ENCODE measurements at regions not wholly inside any gene's neighbourhood (a gene's known extent, or its start where the extent isn't known, plus 50 kb on each side); places are given as distances from the start of the nearest gene placed in this dataset.

DNA sequence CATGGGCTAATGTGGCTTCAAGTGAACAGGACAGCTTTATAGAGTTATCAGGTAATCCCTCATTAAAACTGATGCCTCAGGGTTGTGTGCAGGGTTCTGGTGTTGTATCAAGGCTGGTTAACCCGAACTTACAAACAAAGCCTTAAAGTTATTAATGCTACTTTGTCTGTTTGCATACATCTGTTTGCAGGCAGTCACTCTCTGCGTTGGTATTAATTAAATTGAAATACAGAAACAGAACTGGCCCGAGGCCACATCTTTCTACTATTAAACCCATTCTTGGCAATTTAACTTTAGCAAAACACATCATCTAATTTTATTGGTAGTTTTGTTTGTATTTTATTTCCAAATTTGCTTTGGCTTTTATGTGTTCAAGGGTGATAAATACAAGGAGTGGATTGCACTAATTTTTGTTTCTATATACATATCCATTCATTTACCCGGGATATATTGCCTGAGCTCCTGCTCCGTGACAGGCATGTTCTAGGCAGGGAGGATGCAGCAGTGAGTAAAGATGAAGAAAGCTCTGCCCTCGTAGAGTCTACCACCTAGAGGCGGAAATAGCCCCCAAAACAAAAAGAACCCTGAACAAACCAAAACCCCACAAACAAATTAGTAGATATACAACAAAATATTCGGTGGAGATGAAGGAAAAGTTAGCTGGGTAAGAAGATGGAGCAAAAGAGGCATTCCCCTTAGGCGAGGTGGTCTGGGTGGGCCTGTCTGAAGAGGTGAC lies 164.2 kb downstream of the MACROH2A1 start:
- DNase-seq = no peak
- Mint-ChIP-seq H3K27me3 (peaks cover 39% of the 10 kb centered on the region), H3K27ac (no peak overlapping the region), H3K36me3 (no peaks in the 10 kb centered on the region), H3K4me1 (no peaks in the 10 kb centered on the region), H3K4me3 (no peak overlapping the region), H3K9me3 (no peaks in the 10 kb centered on the region)
- CTCF ChIA-PET = interaction anchor here (0.7 kb wide), 1 partner anchor 190 kb away, joined by 3 read pairs; no protein-coding TSS in a partner anchor

- no peak overlapping the region for H3K27ac Mint-ChIP-seq
- CTCF ChIA-PET = no interaction called here
- no peaks in the 10 kb centered on the region for H3K4me1 Mint-ChIP-seq
- H3K4me3 Mint-ChIP-seq = no peak overlapping the region
- no peaks in the 10 kb centered on the region for H3K9me3 Mint-ChIP-seq
- peaks cover 40% of the 10 kb centered on the region for H3K27me3 Mint-ChIP-seq
- no peaks in the 10 kb centered on the region for H3K36me3 Mint-ChIP-seq
- no peak for DNase-seq
Measured at GRCh38 chr5:135234242-135234641, 164.8 kb downstream of the MACROH2A1 start.

GRCh38 chr5:135233477-135233876 lies 165.6 kb downstream of the MACROH2A1 start:
- peaks cover 47% of the 10 kb centered on the region for H3K27me3 Mint-ChIP-seq
- H3K36me3 Mint-ChIP-seq = no peaks in the 10 kb centered on the region
- H3K4me3 Mint-ChIP-seq = no peak overlapping the region
- H3K9me3 Mint-ChIP-seq = no peaks in the 10 kb centered on the region
- DNase-seq = no peak
- CTCF ChIA-PET = interaction anchor here (0.6 kb wide), 1 partner anchor 194 kb away, joined by 3 read pairs; no protein-coding TSS in a partner anchor
- H3K27ac Mint-ChIP-seq = no peak overlapping the region
- H3K4me1 Mint-ChIP-seq = no peaks in the 10 kb centered on the region

DNA sequence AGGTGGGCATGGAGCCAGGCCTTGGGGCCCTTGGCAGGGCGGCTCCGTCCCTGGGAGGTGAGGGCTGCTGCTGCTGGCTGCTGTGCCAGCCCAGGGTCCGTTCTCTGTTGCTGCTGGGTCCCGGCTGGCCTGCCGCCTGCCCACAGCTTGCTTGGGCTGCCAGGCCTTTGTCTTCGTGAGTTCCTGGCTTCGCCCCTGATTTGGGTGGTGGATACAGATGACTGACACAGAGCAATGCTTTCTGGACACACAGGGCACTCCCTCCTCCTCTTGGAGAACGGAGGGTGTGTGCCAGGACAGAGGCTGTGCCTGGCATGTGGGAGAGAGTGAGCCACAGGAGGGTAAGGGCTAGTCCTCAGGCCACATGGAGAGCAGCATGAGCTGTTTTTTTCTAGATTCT lies 166.1 kb downstream of the MACROH2A1 start:
- Mint-ChIP-seq H3K27ac (no peak overlapping the region), H3K9me3 (no peaks in the 10 kb centered on the region), H3K36me3 (no peaks in the 10 kb centered on the region), H3K27me3 (peaks cover 50% of the 10 kb centered on the region), H3K4me1 (no peaks in the 10 kb centered on the region), H3K4me3 (no peak overlapping the region)
- CTCF ChIA-PET = no interaction called here
- DNase-seq = no peak

GRCh38 chr5:135231289-135231688 lies 167.7 kb downstream of the MACROH2A1 start:
- no peaks in the 10 kb centered on the region for H3K36me3 Mint-ChIP-seq
- peaks cover 56% of the 10 kb centered on the region for H3K27me3 Mint-ChIP-seq
- H3K27ac Mint-ChIP-seq = no peak overlapping the region
- CTCF ChIA-PET = no interaction called here
- H3K9me3 Mint-ChIP-seq = no peaks in the 10 kb centered on the region
- no peak overlapping the region for H3K4me3 Mint-ChIP-seq
- no peak for DNase-seq
- H3K4me1 Mint-ChIP-seq = no peaks in the 10 kb centered on the region

GRCh38 chr5:135230251-135230925 lies 168.6 kb downstream of the MACROH2A1 start:
- CTCF ChIA-PET = no interaction called here
- Mint-ChIP-seq H3K36me3 (no peaks in the 10 kb centered on the region), H3K27ac (no peak overlapping the region), H3K4me1 (no peaks in the 10 kb centered on the region), H3K4me3 (no peak overlapping the region), H3K27me3 (peaks cover 56% of the 10 kb centered on the region), H3K9me3 (no peaks in the 10 kb centered on the region)
- no peak for DNase-seq

GRCh38 chr5:135229679-135230132 lies 169.3 kb downstream of the MACROH2A1 start:
- H3K4me3 Mint-ChIP-seq = no peak overlapping the region
- H3K27me3 Mint-ChIP-seq = peaks cover 56% of the 10 kb centered on the region
- no peaks in the 10 kb centered on the region for H3K9me3 Mint-ChIP-seq
- CTCF ChIA-PET = no interaction called here
- H3K36me3 Mint-ChIP-seq = no peaks in the 10 kb centered on the region
- H3K4me1 Mint-ChIP-seq = no peaks in the 10 kb centered on the region
- H3K27ac Mint-ChIP-seq = no peak overlapping the region
- DNase-seq = no peak

DNA sequence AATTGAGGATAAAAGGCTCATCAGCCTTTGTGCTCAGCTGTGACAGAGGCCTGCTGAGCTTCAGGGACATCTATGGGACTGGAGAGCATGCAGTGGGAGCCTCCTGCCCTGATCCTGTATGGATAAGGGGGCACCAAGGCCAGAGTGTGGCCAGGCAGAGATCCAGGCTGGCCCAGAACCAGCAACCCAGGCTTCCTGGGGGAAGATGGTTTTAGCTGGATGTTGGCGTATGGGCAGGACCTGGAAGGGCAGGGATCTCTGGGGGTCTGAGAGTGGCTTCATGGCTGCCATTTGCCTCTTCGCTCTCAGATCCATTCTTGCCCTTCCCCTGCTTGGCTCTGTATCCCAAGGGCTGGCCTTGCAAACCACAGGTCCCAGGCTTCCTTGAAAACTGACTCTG lies 169.9 kb downstream of the MACROH2A1 start:
- Mint-ChIP-seq H3K36me3 (no peaks in the 10 kb centered on the region), H3K27ac (no peak overlapping the region)
- CTCF ChIA-PET = no interaction called here

DNA sequence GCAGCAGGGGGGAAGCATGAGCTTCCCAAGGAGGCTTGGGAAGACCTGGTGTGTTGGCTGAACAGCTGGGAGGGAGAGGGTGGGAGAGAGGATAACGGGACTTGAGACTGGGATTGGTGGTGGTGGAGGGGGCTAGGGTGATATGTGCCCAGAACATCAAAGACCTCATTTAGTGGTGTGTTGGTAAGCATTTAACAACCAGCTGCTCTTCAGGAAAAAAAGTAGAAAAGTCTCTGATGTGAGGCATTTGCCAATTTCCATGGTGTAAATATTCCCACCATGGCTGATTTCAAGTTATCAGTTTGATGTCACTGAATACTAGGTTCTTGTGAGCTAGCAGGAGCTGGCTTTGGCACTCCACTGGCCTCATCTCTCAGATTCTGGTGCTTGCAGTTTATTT lies 170.8 kb downstream of the MACROH2A1 start:
- CTCF ChIA-PET = no interaction called here
- Mint-ChIP-seq H3K9me3 (no peaks in the 10 kb centered on the region), H3K27ac (no peak overlapping the region), H3K4me1 (no peaks in the 10 kb centered on the region), H3K4me3 (no peak overlapping the region), H3K36me3 (no peaks in the 10 kb centered on the region), H3K27me3 (peaks cover 67% of the 10 kb centered on the region)
- no peak for DNase-seq

More for the DNA sequence above, 169.9 kb downstream of the MACROH2A1 start:
- no peaks in the 10 kb centered on the region for H3K4me1 Mint-ChIP-seq
- no peaks in the 10 kb centered on the region for H3K9me3 Mint-ChIP-seq
- H3K4me3 Mint-ChIP-seq = no peak overlapping the region
- H3K27me3 Mint-ChIP-seq = peaks cover 62% of the 10 kb centered on the region
- DNase-seq = no peak

DNA sequence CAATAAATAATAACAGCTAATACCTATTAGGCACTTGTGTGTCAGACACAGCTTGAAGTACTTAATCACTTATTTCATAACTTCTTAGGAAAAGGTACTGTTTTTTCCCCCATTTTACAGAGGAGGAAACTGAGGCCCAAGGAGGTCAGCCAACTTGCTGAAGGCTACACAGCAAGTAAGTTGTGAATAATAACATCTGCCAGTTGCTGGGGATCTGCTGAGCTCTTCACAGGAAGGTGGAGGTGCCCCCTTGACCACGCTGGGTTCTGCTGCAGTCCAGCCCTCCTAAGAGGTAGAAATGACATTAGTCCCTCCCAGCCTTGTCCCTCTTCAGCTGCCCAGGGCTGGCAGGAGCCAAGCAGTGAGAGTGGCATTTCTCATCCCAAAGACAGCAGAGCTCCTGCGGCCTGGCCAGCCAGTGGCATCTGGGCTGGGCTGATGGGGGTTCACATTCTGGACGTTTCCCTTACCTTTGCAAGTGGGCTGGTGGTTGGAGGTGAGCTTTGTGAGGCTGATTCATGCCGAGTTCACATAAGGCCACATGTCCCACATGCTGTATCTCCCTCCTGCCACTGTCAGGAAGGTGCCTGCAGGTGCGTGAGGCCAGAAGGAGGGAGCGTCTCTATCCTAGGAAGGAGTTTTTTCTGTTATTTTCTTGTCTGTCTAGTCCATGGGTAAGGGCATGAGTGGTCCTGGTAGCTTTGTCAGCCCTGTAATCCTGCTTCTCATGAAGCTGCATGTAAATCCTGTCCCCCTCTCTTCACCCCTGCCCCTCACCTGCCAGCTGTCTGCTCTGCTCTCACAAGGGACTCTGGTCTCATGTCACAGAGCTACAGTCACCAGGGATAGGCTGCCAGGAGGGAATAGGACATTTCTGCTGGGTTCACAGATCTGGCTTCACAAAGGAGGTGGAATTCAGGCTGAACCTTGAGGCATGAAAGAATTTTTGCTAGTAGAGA lies 171.7 kb downstream of the MACROH2A1 start:
- Mint-ChIP-seq H3K4me1 (no peaks in the 10 kb centered on the region), H3K4me3 (no peak overlapping the region), H3K27ac (no peak overlapping the region), H3K27me3 (peaks cover 65% of the 10 kb centered on the region), H3K9me3 (no peaks in the 10 kb centered on the region), H3K36me3 (no peaks in the 10 kb centered on the region)
- CTCF ChIA-PET = interaction anchor here (1.7 kb wide), 1 partner anchor 22 kb away, joined by 5 read pairs; no protein-coding TSS in a partner anchor
- DNase-seq = no peak

DNA sequence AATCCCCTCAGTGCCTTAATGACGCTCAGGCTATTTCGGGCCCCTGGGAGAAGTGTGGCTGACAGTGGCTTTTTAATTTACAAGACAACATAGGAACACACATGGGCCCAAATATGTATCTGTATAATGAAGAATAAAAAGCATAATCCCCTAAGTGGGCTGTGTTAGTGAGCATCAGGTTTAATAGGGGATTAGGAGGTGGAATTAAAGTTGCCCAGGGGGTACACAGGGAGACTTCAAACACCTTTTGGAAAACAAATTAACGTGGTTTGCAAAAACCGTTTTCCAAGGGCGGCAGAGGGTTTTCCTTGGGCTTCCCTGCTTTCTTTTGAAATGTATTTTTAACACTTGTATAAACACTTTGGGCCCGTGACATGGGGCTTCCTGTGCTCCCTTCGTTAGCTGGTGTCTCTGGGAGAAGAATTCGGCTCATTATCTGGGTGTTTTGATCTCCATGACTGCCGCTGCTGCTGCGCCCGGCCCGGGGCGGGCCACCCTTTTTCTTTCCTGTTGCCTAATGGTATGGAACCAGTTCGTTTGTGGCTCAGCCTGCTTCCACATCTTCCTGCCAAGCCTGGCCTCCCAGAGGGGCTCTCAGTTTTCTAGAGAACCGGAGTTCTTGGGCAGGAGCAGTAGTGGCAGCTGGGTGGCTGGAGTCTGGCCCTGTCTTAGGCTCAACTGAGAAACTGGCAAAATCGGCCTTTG lies 173.0 kb downstream of the MACROH2A1 start:
- no peaks in the 10 kb centered on the region for H3K36me3 Mint-ChIP-seq
- no peaks in the 10 kb centered on the region for H3K9me3 Mint-ChIP-seq
- no peak overlapping the region for H3K27ac Mint-ChIP-seq
- no peaks in the 10 kb centered on the region for H3K4me1 Mint-ChIP-seq
- DNase-seq = no peak
- no peak overlapping the region for H3K4me3 Mint-ChIP-seq
- peaks cover 65% of the 10 kb centered on the region for H3K27me3 Mint-ChIP-seq
- CTCF ChIA-PET = interaction anchor here (1.7 kb wide), 1 partner anchor 21 kb away, joined by 5 read pairs; no protein-coding TSS in a partner anchor

DNA sequence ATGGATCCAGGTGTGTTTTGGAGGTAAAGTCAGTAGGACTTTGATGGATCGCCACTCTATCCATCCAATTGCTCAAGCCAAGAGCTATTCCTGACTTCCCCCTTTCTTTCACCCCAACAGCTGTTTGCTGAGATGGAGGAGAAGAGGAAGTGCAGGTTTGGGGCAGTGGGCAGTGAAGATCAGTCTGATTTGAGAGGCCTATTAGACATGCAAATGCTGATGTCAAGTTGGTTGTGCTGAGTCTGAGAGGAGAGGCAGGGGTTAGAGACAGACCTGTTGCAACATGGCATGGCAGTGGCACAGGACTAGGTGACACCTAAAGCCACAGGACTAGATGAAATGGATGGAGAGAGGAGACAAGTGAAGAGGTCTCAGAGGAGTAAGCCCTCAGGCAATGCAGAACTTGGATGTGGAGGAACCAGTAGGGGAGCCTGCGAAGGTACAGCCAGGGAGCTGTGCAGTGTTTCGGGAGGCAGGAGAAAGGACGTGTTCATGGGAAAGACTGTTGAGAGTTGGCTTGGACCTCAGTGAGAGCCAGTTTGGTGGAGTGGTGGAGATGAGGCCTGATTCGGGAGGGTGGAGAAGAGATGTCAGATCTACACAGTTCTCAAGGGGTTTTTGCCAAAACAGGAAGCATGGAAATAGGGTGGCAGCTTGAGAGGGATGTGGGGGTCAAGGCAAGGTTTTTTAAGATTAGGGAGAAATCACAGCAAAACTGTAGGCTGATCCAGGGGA lies 175.0 kb downstream of the MACROH2A1 start:
- Mint-ChIP-seq H3K4me3 (no peak overlapping the region), H3K27ac (no peak overlapping the region), H3K36me3 (no peaks in the 10 kb centered on the region), H3K4me1 (no peaks in the 10 kb centered on the region), H3K9me3 (no peaks in the 10 kb centered on the region), H3K27me3 (peaks cover 52% of the 10 kb centered on the region)
- no peak for DNase-seq
- CTCF ChIA-PET = interaction anchor here (1.2 kb wide), 1 partner anchor 33 kb away, joined by 3 read pairs; no protein-coding TSS in a partner anchor

DNA sequence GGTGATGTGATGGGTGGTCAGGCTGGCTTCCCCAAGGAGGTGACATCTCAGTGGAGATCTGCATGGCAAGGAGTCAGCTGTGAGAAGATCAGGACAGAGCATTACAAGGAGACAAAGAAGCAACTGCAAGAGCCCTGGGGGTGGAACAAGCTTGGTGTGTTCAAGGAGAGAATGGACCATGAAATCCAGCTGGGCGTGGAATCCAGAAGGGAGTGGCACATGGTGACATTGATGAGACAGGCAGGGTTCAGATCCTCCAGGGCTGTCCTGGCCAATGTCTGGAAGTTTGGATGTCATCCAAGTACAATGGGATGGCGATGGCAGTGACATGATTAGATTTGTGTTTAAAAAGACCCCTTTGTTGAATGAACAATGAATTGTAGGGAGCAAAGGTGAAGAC lies 175.6 kb downstream of the MACROH2A1 start:
- Mint-ChIP-seq H3K27ac (no peak overlapping the region), H3K27me3 (peaks cover 45% of the 10 kb centered on the region), H3K4me1 (no peaks in the 10 kb centered on the region), H3K36me3 (no peaks in the 10 kb centered on the region), H3K4me3 (no peak overlapping the region), H3K9me3 (no peaks in the 10 kb centered on the region)
- CTCF ChIA-PET = no interaction called here
- no peak for DNase-seq

Data from activated naive CD4-positive, alpha-beta T cell treated with anti-CD3 and anti-CD28 coated beads, Interleukin-2, amount 10 ng/mL, durations not matched to agents 7 days and 5 days (primary cell).